SK-N-SH (cell line): ENCODE measurements at regions not wholly inside any gene's neighbourhood (a gene's known extent, or its start where the extent isn't known, plus 50 kb on each side); places are given as distances from the start of the nearest gene placed in this dataset.
"Not testable (repeated sequence)": the region's sequence is repeated elsewhere in the genome, so short reads cannot be mapped to it uniquely, and the experiment has no call there.

ENCODE experiments used
- EP300 ChIP-seq, 2 experiments: IDR thresholded peaks; 2 replicates each; pipeline versions ENCODE4 v1.4.0 to v1.6.1; 2012; ENCODE audit warnings: borderline replicate concordance in 1 of 2, low read depth in 1 of 2, low read length in 1 of 2
- FOXJ3 ChIP-seq: sonication (generic); formaldehyde crosslinking; IDR thresholded peaks from 2 replicates; pipeline ENCODE4 v1.5.1; 2020; ENCODE audit warnings: mild to moderate bottlenecking, missing genetic modification reagents
- POLR2AphosphoS5 ChIP-seq: IDR thresholded peaks from 2 replicates; pipeline ENCODE4 v1.6.1; 2012; ENCODE audit warnings: low read depth, low read length
- REST ChIP-seq: IDR thresholded peaks from 2 replicates; pipeline ENCODE4 v1.6.1; 2012; ENCODE audit warnings: mild to moderate bottlenecking, low read depth, low read length, moderate library complexity
- TEAD4 ChIP-seq: IDR thresholded peaks from 2 replicates; pipeline ENCODE4 v1.4.0; 2012; ENCODE audit warnings: mild to moderate bottlenecking, borderline replicate concordance; ENCODE audit not compliant: insufficient read depth
- USF2 ChIP-seq: fragments of 150-350 bp; IDR thresholded peaks from 2 replicates; pipeline ENCODE4 v1.6.1; 2017; ENCODE audit warnings: antibody characterized with exemption, low read length, low read depth, borderline replicate concordance
- TF ChIP-seq, protein P1 (sequence below): fragments of 200-600 bp; sonication (generic); IDR thresholded peaks from 2 replicates; pipeline ENCODE4 v1.6.1; 2017; ENCODE audit warnings: antibody characterized with exemption, mild to moderate bottlenecking, moderate library complexity
- TF ChIP-seq, protein P2 (sequence below): IDR thresholded peaks from 2 replicates; pipeline ENCODE4 v1.4.0; 2012; ENCODE audit warnings: low read depth

DNA sequence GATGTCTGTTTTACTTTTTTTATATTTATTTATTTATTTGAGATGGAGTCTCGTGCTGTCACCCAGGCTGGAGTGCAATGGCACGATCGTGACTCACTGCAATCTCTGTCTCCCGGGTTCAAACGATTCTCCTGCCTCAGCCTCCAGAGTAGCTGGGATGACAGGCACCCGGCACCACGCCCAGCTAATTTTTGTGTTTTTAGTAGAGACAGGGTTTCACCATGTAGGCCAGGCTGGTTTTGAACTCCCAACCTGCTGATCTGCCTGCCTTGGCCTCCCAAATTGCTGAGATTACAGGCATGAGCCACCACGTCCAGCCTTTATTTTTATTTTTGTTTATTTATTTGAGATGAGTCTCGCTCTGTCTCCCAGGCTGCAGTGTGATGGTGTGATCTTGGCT is 186.6 kb downstream of the SHOX start:
- TF ChIP-seq, protein P1, sequence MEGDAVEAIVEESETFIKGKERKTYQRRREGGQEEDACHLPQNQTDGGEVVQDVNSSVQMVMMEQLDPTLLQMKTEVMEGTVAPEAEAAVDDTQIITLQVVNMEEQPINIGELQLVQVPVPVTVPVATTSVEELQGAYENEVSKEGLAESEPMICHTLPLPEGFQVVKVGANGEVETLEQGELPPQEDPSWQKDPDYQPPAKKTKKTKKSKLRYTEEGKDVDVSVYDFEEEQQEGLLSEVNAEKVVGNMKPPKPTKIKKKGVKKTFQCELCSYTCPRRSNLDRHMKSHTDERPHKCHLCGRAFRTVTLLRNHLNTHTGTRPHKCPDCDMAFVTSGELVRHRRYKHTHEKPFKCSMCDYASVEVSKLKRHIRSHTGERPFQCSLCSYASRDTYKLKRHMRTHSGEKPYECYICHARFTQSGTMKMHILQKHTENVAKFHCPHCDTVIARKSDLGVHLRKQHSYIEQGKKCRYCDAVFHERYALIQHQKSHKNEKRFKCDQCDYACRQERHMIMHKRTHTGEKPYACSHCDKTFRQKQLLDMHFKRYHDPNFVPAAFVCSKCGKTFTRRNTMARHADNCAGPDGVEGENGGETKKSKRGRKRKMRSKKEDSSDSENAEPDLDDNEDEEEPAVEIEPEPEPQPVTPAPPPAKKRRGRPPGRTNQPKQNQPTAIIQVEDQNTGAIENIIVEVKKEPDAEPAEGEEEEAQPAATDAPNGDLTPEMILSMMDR = not testable (repeated sequence)
- TF ChIP-seq REST; POLR2AphosphoS5; FOXJ3 (CRISPR knock-in tag); EP300 (IDR thresholded peaks at IDR 0.05; ENCODE audit: borderline replicate concordance in 1 of 2, low read depth in 1 of 2, low read length in 1 of 2); USF2; TEAD4: not testable (repeated sequence)
- TF ChIP-seq, protein P2, sequence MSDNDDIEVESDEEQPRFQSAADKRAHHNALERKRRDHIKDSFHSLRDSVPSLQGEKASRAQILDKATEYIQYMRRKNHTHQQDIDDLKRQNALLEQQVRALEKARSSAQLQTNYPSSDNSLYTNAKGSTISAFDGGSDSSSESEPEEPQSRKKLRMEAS = not testable (repeated sequence)
